ENCODE measurements at regions not wholly inside any gene's neighbourhood (a gene's known extent, or its start where the extent isn't known, plus 50 kb on each side); places are given as distances from the start of the nearest gene placed in this dataset.

- 83% methylated on average over 9 of the region's 9 CpGs; no CpG with 5 or more reads in 1 of the 2 experiments for WGBS, 2 experiments (ENCODE audit: extremely low coverage in 1 of 2, insufficient coverage in 1 of 2, insufficient read length in 1 of 2, insufficient replicate concordance in 2 of 2, low coverage in 1 of 2, low lambda C conversion rate in 2 of 2, missing lambda C conversion rate in 1 of 2)
- TF ChIP-seq CTBP2 (IDR thresholded peaks at IDR 0.05; ENCODE audit: borderline replicate concordance, insufficient read depth, insufficient read length, low read length) (no peak), EZH2 (IDR thresholded peaks at IDR 0.05; ENCODE audit: low read depth, low read length, severe bottlenecking) (no peak), SIRT6 (IDR thresholded peaks at IDR 0.05; ENCODE audit: low read length) (no peak), SP4 (IDR thresholded peaks at IDR 0.05; ENCODE audit: low read length) (no peak), BRCA1 (IDR thresholded peaks at IDR 0.05; ENCODE audit: low read depth, low read length) (no peak), CEBPB (IDR thresholded peaks at IDR 0.05; ENCODE audit: low read depth, low read length) (no peak), EP300 (IDR thresholded peaks at IDR 0.05; ENCODE audit: borderline replicate concordance in 1 of 2, low read depth in 2 of 2, low read length in 2 of 2) (no peak), SUZ12 (IDR thresholded peaks at IDR 0.05; ENCODE audit: low read length) (no peak), MAFK (IDR thresholded peaks at IDR 0.05; ENCODE audit: low read depth, low read length) (no peak), RBBP5 (IDR thresholded peaks at IDR 0.05; ENCODE audit: borderline replicate concordance, low read depth, low read length) (no peak), FOSL1 (IDR thresholded peaks at IDR 0.05; ENCODE audit: insufficient read depth, low read depth, low read length) (no peak), CTCF (IDR thresholded peaks at IDR 0.05; ENCODE audit: control extremely low read depth in 1 of 3, insufficient read depth in 1 of 3, low read depth in 1 of 3, low read length in 3 of 3) (no peak)
Measured at GRCh38 chr20:57988828-57989227, 239.6 kb downstream of the ANKRD60 start.

More at GRCh38 chr20:57988828-57989227, 239.6 kb downstream of the ANKRD60 start:
- no peak overlapping the region for H3K4me2 ChIP-seq (ENCODE audit: insufficient read depth in 1 of 2, low read depth in 2 of 2, low read length in 2 of 2)
- no peak overlapping the region for H2BK15ac ChIP-seq (ENCODE audit: low read length)
- no peak overlapping the region for H4K91ac ChIP-seq (replicated peaks; ENCODE audit: insufficient read length, low read length)
- no peak overlapping the region for H4K5ac ChIP-seq (ENCODE audit: insufficient read length, low read depth, low read length)
- no peak for DNase-seq (ENCODE audit: low read depth in 1 of 2, low spot score in 2 of 2)
- H3K79me1 ChIP-seq (ENCODE audit: low read depth, low read length) = no peaks in the 10 kb centered on the region
- H2AFZ ChIP-seq (ENCODE audit: low read length) = no peak overlapping the region
- no peak overlapping the region for H2BK20ac ChIP-seq (ENCODE audit: low read length)
- ChIA-PET CTCF (ENCODE audit: partially characterized antibody) (interaction anchor here (0.6 to 1.5 kb wide), 3 partner anchors 19 to 379 kb away, joined by 3 read pairs; no protein-coding TSS in a partner anchor), POLR2A (ENCODE audit: partially characterized antibody) (no interaction called here)
- no peak overlapping the region for H3K9ac ChIP-seq (replicated peaks in 1 of 4; ENCODE audit: extremely low read depth in 1 of 4, low read depth in 3 of 4, low read length in 3 of 4)
- no peaks in the 10 kb centered on the region for H3K36me3 ChIP-seq (ENCODE audit: control insufficient read depth in 2 of 4, insufficient read depth in 4 of 4, low read length in 3 of 4)
- no peaks in the 10 kb centered on the region for H3K79me2 ChIP-seq (ENCODE audit: control insufficient read depth in 1 of 2, insufficient read depth in 2 of 2, low read length in 2 of 2)
- no peak overlapping the region for H4K8ac ChIP-seq (ENCODE audit: extremely low read depth, insufficient read depth, low read length)
- no peaks in the 10 kb centered on the region; a peak in 1 of 7 replicates for H3K27me3 ChIP-seq (replicated peaks in 1 of 4; ENCODE audit: control insufficient read depth in 3 of 4, extremely low read depth in 1 of 4, insufficient read depth in 3 of 4, low read length in 3 of 4)
- no peaks in the 10 kb centered on the region; a peak in 1 of 7 replicates for H3K4me1 ChIP-seq (replicated peaks in 1 of 4; ENCODE audit: control insufficient read depth in 3 of 4, insufficient read depth in 4 of 4, low read length in 3 of 4)
- H3K23me2 ChIP-seq (ENCODE audit: low read depth, low read length) = no peaks in the 10 kb centered on the region
- no peak overlapping the region for H3K4ac ChIP-seq (replicated peaks; ENCODE audit: insufficient read length, low read depth, low read length)
- no peak overlapping the region for H3K4me3 ChIP-seq (ENCODE audit: extremely low read depth in 1 of 4, insufficient read depth in 2 of 4, low read depth in 3 of 4, low read length in 4 of 4)
- H2BK120ac ChIP-seq (replicated peaks; ENCODE audit: low read depth, low read length) = no peak overlapping the region
- no peak overlapping the region for H2BK5ac ChIP-seq (ENCODE audit: low read depth, low read length)
- no peak overlapping the region for H3K14ac ChIP-seq (ENCODE audit: insufficient read length)
- no peaks in the 10 kb centered on the region for H3K9me3 ChIP-seq (ENCODE audit: insufficient read depth in 2 of 2, low read depth in 1 of 2, low read length in 1 of 2)
- H3K56ac ChIP-seq (replicated peaks; ENCODE audit: insufficient read length, low read depth, low read length) = no peak overlapping the region
- H4K20me1 ChIP-seq (replicated peaks in 1 of 2; ENCODE audit: control insufficient read depth in 1 of 2, insufficient read depth in 2 of 2, low read length in 2 of 2) = no peaks in the 10 kb centered on the region
- H3K18ac ChIP-seq (ENCODE audit: extremely low read depth, low read length) = no peak overlapping the region
- no peak overlapping the region for H2AK5ac ChIP-seq (ENCODE audit: low read depth, low read length)
- no peak for FAIRE-seq
- H2BK12ac ChIP-seq (ENCODE audit: low read depth, low read length) = no peak overlapping the region
- no peak overlapping the region for H3K27ac ChIP-seq (ENCODE audit: low read depth, low read length)
- no peak overlapping the region for H3K23ac ChIP-seq (ENCODE audit: insufficient read length)

Measured in H1 (cell line).